Endothelial cell of umbilical vein (primary cell): ENCODE measurements at regions not wholly inside any gene's neighbourhood (a gene's known extent, or its start where the extent isn't known, plus 50 kb on each side); places are given as distances from the start of the nearest gene placed in this dataset.

Experiments
- BruUV-seq: library from RNA; stranded (reverse); fragments of 400-500 nt; replicated peaks from 2 replicates; lab custom pipeline; 2021; lab: Mats Ljungman, UMichigan
- CTCF ChIA-PET: fragments of 300-600, 350-600 bp; sonication (Branson Sonifier 250); formaldehyde crosslinking; loops from one replicate; lab custom pipeline; 2021; ENCODE audit warnings: antibody characterized with exemption, inconsistent platforms; lab: Charles Lee
- POLR2A ChIA-PET: fragments of 300-600, 350-600 bp; sonication (Branson Sonifier 250); formaldehyde crosslinking; loops from one replicate; lab custom pipeline; 2021; ENCODE audit warnings: antibody characterized with exemption, inconsistent platforms; lab: Charles Lee
- DNase-seq: peaks from one replicate; pipeline ENCODE4 v3.0.0-alpha.2; 2011; ENCODE audit warnings: low read depth, low spot score
- FAIRE-seq: peaks from 2 replicates; lab custom pipeline; 2011; peaks lifted over from hg19 to GRCh38; lab: Jason Lieb, UNC
- H2AFZ ChIP-seq: 2 replicates; pipeline ENCODE4 v1.6.0; 2012; ENCODE audit warnings: low read depth, low read length, control low read depth, inconsistent platforms
- H3K27ac ChIP-seq: 2 replicates; pipeline ENCODE4 v1.5.1; 2011; ENCODE audit warnings: low read depth, mild to moderate bottlenecking, control low read depth, low read length, moderate library complexity; ENCODE audit not compliant: insufficient read depth
- H3K27me3 ChIP-seq, 2 experiments: 2 replicates each; pipeline versions ENCODE4 v1.6.0 to v1.6.1; 2011; ENCODE audit warnings: low read length in 2 of 2, mixed read lengths in 1 of 2; ENCODE audit not compliant: control insufficient read depth in 2 of 2, insufficient read depth in 2 of 2
- H3K36me3 ChIP-seq, 2 experiments: 2 replicates in 1 of 2; 3 replicates in 1 of 2; pipeline ENCODE4 v1.5.1; 2011; ENCODE audit warnings: low read length in 2 of 2, mild to moderate bottlenecking in 1 of 2, moderate library complexity in 1 of 2; ENCODE audit not compliant: control insufficient read depth in 2 of 2, insufficient read depth in 2 of 2; ENCODE audit errors: extremely low read depth in 1 of 2
- H3K4me1 ChIP-seq: 3 replicates; pipeline ENCODE4 v1.5.1; 2011; ENCODE audit warnings: mild to moderate bottlenecking, low read length; ENCODE audit not compliant: control insufficient read depth, insufficient read depth; ENCODE audit errors: extremely low read depth
- H3K4me2 ChIP-seq: 2 replicates; pipeline ENCODE4 v1.6.1; 2011; ENCODE audit warnings: low read length, control low read depth, mixed read lengths; ENCODE audit not compliant: insufficient read depth
- H3K4me3 ChIP-seq, 3 experiments: fragments of 200-600 bp in 1 of 3; sonication (generic), shearing (Covaris generic) in 1 of 3; replicated peaks in 1 of 3; 2 replicates each; pipeline ENCODE4 v1.5.1; 2011 to 2016; ENCODE audit warnings: control low read depth in 3 of 3, low read length in 3 of 3, mild to moderate bottlenecking in 2 of 3, inconsistent platforms in 1 of 3, low read depth in 1 of 3, moderate library complexity in 1 of 3; ENCODE audit not compliant: insufficient read depth in 1 of 3
- H3K79me2 ChIP-seq: 2 replicates; pipeline ENCODE4 v1.6.0; 2012; ENCODE audit warnings: low read length, inconsistent platforms; ENCODE audit not compliant: control insufficient read depth, insufficient read depth
- H3K9ac ChIP-seq: replicated peaks from 2 replicates; pipeline ENCODE3; 2011; ENCODE audit warnings: low read length, control low read depth; ENCODE audit not compliant: insufficient read depth; ENCODE audit errors: extremely low read depth
- H3K9me1 ChIP-seq: replicated peaks from 3 replicates; pipeline ENCODE4 v1.6.0; 2011; ENCODE audit warnings: mild to moderate bottlenecking, low read length; ENCODE audit not compliant: control insufficient read depth, insufficient read depth; ENCODE audit errors: extremely low read depth
- H3K9me3 ChIP-seq: replicated peaks from 2 replicates; pipeline ENCODE4 v1.5.1; 2012; ENCODE audit warnings: low read length, inconsistent platforms; ENCODE audit not compliant: control insufficient read depth, insufficient read depth
- H4K20me1 ChIP-seq: replicated peaks from 2 replicates; pipeline ENCODE3; 2011; ENCODE audit warnings: mild to moderate bottlenecking, low read length; ENCODE audit not compliant: control insufficient read depth, insufficient read depth; ENCODE audit errors: extremely low read depth
- EZH2 ChIP-seq: IDR thresholded peaks from 2 replicates; pipeline ENCODE4 v1.6.1; 2012; ENCODE audit warnings: borderline replicate concordance, low read depth, mild to moderate bottlenecking, moderate library complexity, low read length, inconsistent platforms; ENCODE audit not compliant: severe bottlenecking
- FOS ChIP-seq: IDR thresholded peaks from 2 replicates; pipeline ENCODE4 v1.6.1; 2011; ENCODE audit warnings: mild to moderate bottlenecking, low read length, moderate library complexity, borderline replicate concordance; ENCODE audit not compliant: insufficient read depth
- GATA2 ChIP-seq: IDR thresholded peaks from 2 replicates; pipeline ENCODE4 v1.7.0; 2011; ENCODE audit warnings: low read depth, mild to moderate bottlenecking, moderate library complexity, mixed read lengths, low read length; ENCODE audit not compliant: insufficient read length, insufficient read depth
- JUN ChIP-seq: IDR thresholded peaks from 2 replicates; pipeline ENCODE4 v1.6.1; 2011; ENCODE audit warnings: borderline replicate concordance, low read depth; ENCODE audit not compliant: insufficient read length, insufficient read depth
- MAX ChIP-seq: IDR thresholded peaks from 2 replicates; pipeline ENCODE4 v1.6.1; 2011; ENCODE audit not compliant: insufficient read depth, insufficient read length
- MYC ChIP-seq: IDR thresholded peaks from one replicate; pipeline ENCODE4 v1.6.1; 2011; ENCODE audit warnings: mild to moderate bottlenecking, low read depth, low read length
- POLR2A ChIP-seq: IDR thresholded peaks from 2 replicates; pipeline ENCODE4 v1.6.1; 2012; ENCODE audit warnings: low read depth, mild to moderate bottlenecking, control low read depth, low read length
- POLR2AphosphoS5 ChIP-seq: IDR thresholded peaks from 2 replicates; pipeline ENCODE4 v1.6.1; 2012; ENCODE audit warnings: low read depth, mild to moderate bottlenecking, control low read depth, low read length, moderate library complexity; ENCODE audit not compliant: insufficient read depth
- dilution Hi-C: fragments of 300-500 bp; cut with MboI; formaldehyde crosslinking; loops from one replicate; pipeline ENCODE4 v1.15.0; 2019; ENCODE audit warnings: low sequenced_read_pairs; ENCODE audit not compliant: extremely low pct_ligation_motif_present
- intact Hi-C: fragments of 100-400 bp; cut with micrococcal nuclease; formaldehyde crosslinking; loops from one replicate; pipeline ENCODE4 v1.10.0; 2022
- TF ChIP-seq, protein P1 (sequence below), 2 donors: IDR thresholded peaks; 1 replicate in 1 of 2; 2 replicates in 1 of 2; pipeline ENCODE4 v1.5.1; 2011; ENCODE audit warnings: low read length in 2 of 2, mild to moderate bottlenecking in 2 of 2, moderate library complexity in 2 of 2, control low read depth in 1 of 2, inconsistent platforms in 1 of 2, low read depth in 1 of 2; ENCODE audit not compliant: insufficient read depth in 1 of 2; ENCODE audit errors: extremely low read depth in 1 of 2

DNA sequence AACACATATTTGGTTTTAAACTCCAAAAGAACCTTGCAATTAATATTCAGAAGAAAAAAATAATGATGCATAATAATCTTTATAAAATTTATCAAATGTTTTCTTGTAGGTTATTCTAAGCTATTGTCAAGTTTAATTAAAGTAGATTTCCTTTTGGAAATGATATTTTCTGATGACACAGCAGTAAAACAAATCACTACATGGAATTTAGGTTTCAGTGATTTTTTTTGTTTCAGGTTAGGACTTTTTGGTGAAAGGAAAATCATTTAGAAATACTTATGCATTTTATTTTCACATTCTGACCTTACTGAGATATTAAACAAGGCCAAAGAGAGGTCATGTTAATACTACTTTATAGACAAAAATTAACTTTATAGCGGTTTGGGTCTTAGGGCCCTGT lies 1067.2 kb downstream of the TMTC2 start:
- DNase-seq (no peak), FAIRE-seq (no peak)
- Histone ChIP-seq H4K20me1 (no peaks in the 10 kb centered on the region), H3K27ac (no peak overlapping the region), H3K9me1 (no peaks in the 10 kb centered on the region), H3K79me2 (no peaks in the 10 kb centered on the region), H3K4me2 (no peak overlapping the region), H3K36me3 (no peaks in the 10 kb centered on the region), H3K9me3 (no peaks in the 10 kb centered on the region), H3K4me1 (no peaks in the 10 kb centered on the region), H3K4me3 (no peak overlapping the region), H3K27me3 (no peaks in the 10 kb centered on the region), H2AFZ (no peak overlapping the region), H3K9ac (no peak overlapping the region)
- intact Hi-C loops (no loop called here), dilution Hi-C loops (no loop called here)
- no peak for TF ChIP-seq EZH2
- TF ChIP-seq, protein P1, sequence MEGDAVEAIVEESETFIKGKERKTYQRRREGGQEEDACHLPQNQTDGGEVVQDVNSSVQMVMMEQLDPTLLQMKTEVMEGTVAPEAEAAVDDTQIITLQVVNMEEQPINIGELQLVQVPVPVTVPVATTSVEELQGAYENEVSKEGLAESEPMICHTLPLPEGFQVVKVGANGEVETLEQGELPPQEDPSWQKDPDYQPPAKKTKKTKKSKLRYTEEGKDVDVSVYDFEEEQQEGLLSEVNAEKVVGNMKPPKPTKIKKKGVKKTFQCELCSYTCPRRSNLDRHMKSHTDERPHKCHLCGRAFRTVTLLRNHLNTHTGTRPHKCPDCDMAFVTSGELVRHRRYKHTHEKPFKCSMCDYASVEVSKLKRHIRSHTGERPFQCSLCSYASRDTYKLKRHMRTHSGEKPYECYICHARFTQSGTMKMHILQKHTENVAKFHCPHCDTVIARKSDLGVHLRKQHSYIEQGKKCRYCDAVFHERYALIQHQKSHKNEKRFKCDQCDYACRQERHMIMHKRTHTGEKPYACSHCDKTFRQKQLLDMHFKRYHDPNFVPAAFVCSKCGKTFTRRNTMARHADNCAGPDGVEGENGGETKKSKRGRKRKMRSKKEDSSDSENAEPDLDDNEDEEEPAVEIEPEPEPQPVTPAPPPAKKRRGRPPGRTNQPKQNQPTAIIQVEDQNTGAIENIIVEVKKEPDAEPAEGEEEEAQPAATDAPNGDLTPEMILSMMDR (IDR thresholded peaks at IDR 0.05; ENCODE audit: extremely low read depth in 1 of 2, insufficient read depth in 1 of 2, low read depth in 1 of 2, low read length in 2 of 2): no peak
- TF ChIP-seq MYC: no peak
- no peak for TF ChIP-seq POLR2AphosphoS5
- TF ChIP-seq GATA2: no peak
- no peak for TF ChIP-seq FOS
- TF ChIP-seq JUN: no peak
- no peak for TF ChIP-seq POLR2A
- TF ChIP-seq MAX: no peak
- no TSS peak for BruUV-seq
- ChIA-PET POLR2A (no interaction called here), CTCF (no interaction called here)
